Body of pancreas (tissue), 4 donors: ENCODE measurements at regions not wholly inside any gene's neighbourhood (a gene's known extent, or its start where the extent isn't known, plus 50 kb on each side); places are given as distances from the start of the nearest gene placed in this dataset.

Source experiments
- POLR2A ChIP-seq, 3 donors: fragments of 450-650 bp; IDR thresholded peaks; one replicate each; pipeline ENCODE4 v1.6.1; 2016; ENCODE audit warnings: antibody characterized with exemption in 3 of 3, mild to moderate bottlenecking in 2 of 3
- TF ChIP-seq, protein P1 (sequence below), 7 experiments: fragments of 450-650 bp in 4 of 7; fragments of 200-600 bp in 3 of 7; sonication (generic) in 3 of 7; IDR thresholded peaks; one replicate each; pipeline ENCODE4 v1.5.1; 2016 to 2019; ENCODE audit warnings: antibody characterized with exemption in 7 of 7

DNA sequence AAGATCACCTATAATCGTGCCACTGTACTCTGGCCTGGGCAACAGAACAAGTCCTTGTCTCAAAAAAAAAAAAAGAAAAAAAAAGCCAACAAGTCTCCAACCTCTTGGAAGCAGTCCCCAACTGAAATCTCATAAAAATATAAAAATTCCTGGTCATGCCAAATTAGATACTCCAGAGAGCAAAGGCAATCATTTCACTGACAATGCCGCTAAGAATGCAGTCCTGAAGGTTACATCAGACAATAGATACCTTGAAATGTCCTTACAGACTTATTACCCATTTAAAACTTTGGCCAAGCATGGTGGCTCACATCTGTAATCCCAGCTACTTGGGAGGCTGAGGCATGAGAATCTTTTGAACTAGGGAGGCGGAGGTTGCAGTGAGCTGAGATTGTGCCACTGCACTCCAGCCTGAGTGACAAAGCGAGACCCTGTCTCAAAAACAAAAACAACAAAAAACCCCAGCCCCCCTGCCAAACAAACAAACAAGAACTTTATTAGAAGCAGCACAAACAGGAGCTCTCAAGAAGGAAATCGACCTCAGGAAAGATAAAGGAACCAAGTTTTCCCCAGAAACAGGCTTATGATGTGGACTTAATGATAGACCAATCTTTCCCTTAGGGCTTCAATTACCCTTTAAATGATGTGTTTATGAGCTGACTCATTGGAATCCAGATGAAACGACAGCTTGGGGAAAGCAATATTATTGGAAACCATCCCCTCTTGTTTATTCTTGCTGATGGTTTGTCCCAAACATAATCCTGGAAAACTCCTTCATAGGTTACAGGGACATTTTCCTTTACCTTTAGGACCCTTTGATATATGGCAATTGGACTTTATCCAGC, 53.1 kb upstream of the XCR1 start:
- TF ChIP-seq, protein P1, sequence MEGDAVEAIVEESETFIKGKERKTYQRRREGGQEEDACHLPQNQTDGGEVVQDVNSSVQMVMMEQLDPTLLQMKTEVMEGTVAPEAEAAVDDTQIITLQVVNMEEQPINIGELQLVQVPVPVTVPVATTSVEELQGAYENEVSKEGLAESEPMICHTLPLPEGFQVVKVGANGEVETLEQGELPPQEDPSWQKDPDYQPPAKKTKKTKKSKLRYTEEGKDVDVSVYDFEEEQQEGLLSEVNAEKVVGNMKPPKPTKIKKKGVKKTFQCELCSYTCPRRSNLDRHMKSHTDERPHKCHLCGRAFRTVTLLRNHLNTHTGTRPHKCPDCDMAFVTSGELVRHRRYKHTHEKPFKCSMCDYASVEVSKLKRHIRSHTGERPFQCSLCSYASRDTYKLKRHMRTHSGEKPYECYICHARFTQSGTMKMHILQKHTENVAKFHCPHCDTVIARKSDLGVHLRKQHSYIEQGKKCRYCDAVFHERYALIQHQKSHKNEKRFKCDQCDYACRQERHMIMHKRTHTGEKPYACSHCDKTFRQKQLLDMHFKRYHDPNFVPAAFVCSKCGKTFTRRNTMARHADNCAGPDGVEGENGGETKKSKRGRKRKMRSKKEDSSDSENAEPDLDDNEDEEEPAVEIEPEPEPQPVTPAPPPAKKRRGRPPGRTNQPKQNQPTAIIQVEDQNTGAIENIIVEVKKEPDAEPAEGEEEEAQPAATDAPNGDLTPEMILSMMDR (IDR thresholded peaks at IDR 0.05), result no peak
- TF ChIP-seq POLR2A (IDR thresholded peaks at IDR 0.05), result no peak
